HepG2 (cell line): ENCODE measurements at regions not wholly inside any gene's neighbourhood (a gene's known extent, or its start where the extent isn't known, plus 50 kb on each side); places are given as distances from the start of the nearest gene placed in this dataset.

Experiments used
- RELA ChIP-seq: sonication (generic); formaldehyde crosslinking; IDR thresholded peaks from 2 replicates; pipeline ENCODE4 v1.4.0; 2020; ENCODE audit warnings: missing genetic modification reagents
- SALL1 ChIP-seq: sonication (generic); formaldehyde crosslinking; IDR thresholded peaks from 2 replicates; pipeline ENCODE4 v1.8.0; 2022; ENCODE audit warnings: mild to moderate bottlenecking, missing genetic modification reagents
- ZFP36L2 ChIP-seq: sonication (generic); formaldehyde crosslinking; IDR thresholded peaks from 2 replicates; pipeline ENCODE4 v1.4.0; 2020; ENCODE audit warnings: missing genetic modification reagents
- TF ChIP-seq, protein P1 (sequence below): sonication (generic); formaldehyde crosslinking; IDR thresholded peaks from 2 replicates; pipeline ENCODE4 v1.5.0; 2020; ENCODE audit warnings: mild to moderate bottlenecking, missing genetic modification reagents, moderate library complexity

GRCh38 chr14:50006141-50006540 lies 110.2 kb downstream of the VCPKMT start:
- TF ChIP-seq RELA (CRISPR knock-in tag) (no peak), ZFP36L2 (CRISPR knock-in tag) (no peak), SALL1 (CRISPR knock-in tag) (no peak)
- TF ChIP-seq, protein P1, sequence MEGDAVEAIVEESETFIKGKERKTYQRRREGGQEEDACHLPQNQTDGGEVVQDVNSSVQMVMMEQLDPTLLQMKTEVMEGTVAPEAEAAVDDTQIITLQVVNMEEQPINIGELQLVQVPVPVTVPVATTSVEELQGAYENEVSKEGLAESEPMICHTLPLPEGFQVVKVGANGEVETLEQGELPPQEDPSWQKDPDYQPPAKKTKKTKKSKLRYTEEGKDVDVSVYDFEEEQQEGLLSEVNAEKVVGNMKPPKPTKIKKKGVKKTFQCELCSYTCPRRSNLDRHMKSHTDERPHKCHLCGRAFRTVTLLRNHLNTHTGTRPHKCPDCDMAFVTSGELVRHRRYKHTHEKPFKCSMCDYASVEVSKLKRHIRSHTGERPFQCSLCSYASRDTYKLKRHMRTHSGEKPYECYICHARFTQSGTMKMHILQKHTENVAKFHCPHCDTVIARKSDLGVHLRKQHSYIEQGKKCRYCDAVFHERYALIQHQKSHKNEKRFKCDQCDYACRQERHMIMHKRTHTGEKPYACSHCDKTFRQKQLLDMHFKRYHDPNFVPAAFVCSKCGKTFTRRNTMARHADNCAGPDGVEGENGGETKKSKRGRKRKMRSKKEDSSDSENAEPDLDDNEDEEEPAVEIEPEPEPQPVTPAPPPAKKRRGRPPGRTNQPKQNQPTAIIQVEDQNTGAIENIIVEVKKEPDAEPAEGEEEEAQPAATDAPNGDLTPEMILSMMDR (CRISPR knock-in tag): no peak
